HL-60 (cell line): ENCODE measurements at regions not wholly inside any gene's neighbourhood (a gene's known extent, or its start where the extent isn't known, plus 50 kb on each side); places are given as distances from the start of the nearest gene placed in this dataset.

Experiments
- DNase-seq, 2 experiments: peaks; one replicate each; pipeline ENCODE4 v3.0.0-alpha.2; 2010 to 2020; ENCODE audit warnings: low read depth in 1 of 2, low spot score in 1 of 2
- H3K27ac ChIP-seq: fragments of 250-450 bp; sonication (Bioruptor Pico); replicated peaks from 2 replicates; pipeline ENCODE4 v1.5.1; 2020; ENCODE audit warnings: mild to moderate bottlenecking, moderate library complexity
- H3K27me3 ChIP-seq: fragments of 250-450 bp; sonication (Bioruptor Pico); 2 replicates; pipeline ENCODE4 v1.5.1; 2021; ENCODE audit warnings: mild to moderate bottlenecking, moderate library complexity; ENCODE audit not compliant: insufficient read depth, poor library complexity, severe bottlenecking
- H3K4me3 ChIP-seq: replicated peaks from 2 replicates; pipeline ENCODE4 v1.5.1; 2011; ENCODE audit warnings: mild to moderate bottlenecking, control low read depth, low read length; ENCODE audit not compliant: insufficient read depth
- CTCF ChIP-seq: IDR thresholded peaks from one replicate; pipeline ENCODE4 v1.5.1; 2011; ENCODE audit warnings: low read length, control low read depth, inconsistent platforms; ENCODE audit not compliant: insufficient read depth
- GABPA ChIP-seq: IDR thresholded peaks from 2 replicates; pipeline ENCODE4 v1.6.1; 2012; ENCODE audit warnings: low read depth
- POLR2AphosphoS5 ChIP-seq: IDR thresholded peaks from 2 replicates; pipeline ENCODE4 v1.6.1; 2012; ENCODE audit warnings: low read depth
- SPI1 ChIP-seq: IDR thresholded peaks from 2 replicates; pipeline ENCODE4 v1.6.1; 2012; ENCODE audit warnings: low read depth, mild to moderate bottlenecking, borderline replicate concordance
- TF ChIP-seq, protein P1 (sequence below): IDR thresholded peaks from 2 replicates; pipeline ENCODE4 v1.6.1; 2012; ENCODE audit warnings: low read depth; ENCODE audit not compliant: insufficient replicate concordance

- TF ChIP-seq GABPA (no peak), CTCF (no peak), POLR2AphosphoS5 (no peak), SPI1 (no peak)
- TF ChIP-seq, protein P1, sequence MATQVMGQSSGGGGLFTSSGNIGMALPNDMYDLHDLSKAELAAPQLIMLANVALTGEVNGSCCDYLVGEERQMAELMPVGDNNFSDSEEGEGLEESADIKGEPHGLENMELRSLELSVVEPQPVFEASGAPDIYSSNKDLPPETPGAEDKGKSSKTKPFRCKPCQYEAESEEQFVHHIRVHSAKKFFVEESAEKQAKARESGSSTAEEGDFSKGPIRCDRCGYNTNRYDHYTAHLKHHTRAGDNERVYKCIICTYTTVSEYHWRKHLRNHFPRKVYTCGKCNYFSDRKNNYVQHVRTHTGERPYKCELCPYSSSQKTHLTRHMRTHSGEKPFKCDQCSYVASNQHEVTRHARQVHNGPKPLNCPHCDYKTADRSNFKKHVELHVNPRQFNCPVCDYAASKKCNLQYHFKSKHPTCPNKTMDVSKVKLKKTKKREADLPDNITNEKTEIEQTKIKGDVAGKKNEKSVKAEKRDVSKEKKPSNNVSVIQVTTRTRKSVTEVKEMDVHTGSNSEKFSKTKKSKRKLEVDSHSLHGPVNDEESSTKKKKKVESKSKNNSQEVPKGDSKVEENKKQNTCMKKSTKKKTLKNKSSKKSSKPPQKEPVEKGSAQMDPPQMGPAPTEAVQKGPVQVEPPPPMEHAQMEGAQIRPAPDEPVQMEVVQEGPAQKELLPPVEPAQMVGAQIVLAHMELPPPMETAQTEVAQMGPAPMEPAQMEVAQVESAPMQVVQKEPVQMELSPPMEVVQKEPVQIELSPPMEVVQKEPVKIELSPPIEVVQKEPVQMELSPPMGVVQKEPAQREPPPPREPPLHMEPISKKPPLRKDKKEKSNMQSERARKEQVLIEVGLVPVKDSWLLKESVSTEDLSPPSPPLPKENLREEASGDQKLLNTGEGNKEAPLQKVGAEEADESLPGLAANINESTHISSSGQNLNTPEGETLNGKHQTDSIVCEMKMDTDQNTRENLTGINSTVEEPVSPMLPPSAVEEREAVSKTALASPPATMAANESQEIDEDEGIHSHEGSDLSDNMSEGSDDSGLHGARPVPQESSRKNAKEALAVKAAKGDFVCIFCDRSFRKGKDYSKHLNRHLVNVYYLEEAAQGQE, result no peak
- Histone ChIP-seq H3K27me3 (peaks cover 8% of the 10 kb centered on the region), H3K27ac (no peak overlapping the region), H3K4me3 (no peak overlapping the region)
- DNase-seq, result no peak
These were observed 112.7 kb downstream of the OLFM4 start for GRCh38 chr13:53141336-53141735.

DNA sequence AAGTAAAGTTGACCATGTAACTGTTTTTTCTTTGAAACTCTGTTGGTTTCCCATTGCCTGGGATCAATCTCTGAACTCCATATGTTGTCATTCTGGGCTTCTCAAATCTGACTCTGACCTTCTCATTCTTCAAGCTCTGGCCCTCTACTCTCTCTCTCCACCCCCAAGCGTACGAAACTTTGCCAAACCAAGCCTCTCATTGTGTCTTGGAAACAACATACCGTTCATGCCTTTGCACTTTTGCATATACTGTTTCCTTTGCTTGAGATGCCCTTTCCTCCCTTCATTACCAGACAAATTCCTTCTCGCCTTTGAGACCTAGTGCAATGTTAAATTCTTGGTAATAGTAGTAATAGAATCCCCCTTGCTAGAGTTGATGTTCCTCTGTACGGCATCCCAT, 113.7 kb downstream of the OLFM4 start:
- TF ChIP-seq SPI1 (no peak), GABPA (no peak), POLR2AphosphoS5 (no peak), CTCF (no peak)
- TF ChIP-seq, protein P1, result no peak
- Histone ChIP-seq H3K27me3 (peaks cover 8% of the 10 kb centered on the region), H3K27ac (no peak overlapping the region), H3K4me3 (no peak overlapping the region)
- no peak for DNase-seq

DNA sequence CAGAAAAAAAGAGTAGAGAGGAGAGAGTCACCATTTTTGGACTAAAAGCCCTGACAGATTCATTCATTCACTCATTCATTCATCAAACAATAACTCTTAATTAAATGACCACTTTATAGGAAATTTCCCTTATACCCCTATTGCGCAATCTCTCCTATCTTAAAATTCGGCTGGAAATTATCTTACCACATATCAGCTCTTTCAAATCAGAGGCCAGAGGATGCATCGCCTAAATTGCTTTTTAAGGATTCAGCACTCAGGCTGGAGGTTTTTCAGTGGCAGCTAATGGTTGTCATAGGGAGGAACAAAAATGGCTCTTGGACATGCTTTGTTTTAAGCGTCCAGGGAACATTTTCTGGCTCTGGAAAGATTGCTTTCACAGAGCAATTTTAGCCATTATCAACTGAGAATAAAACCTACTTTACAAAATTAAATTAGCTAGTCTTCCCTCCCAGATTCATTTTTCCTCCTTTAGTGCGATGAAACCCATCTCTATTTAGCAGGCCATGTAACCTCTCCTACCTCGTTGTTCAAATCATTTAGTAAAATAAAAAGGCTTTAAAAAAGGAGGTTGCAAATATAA, 115.2 kb downstream of the OLFM4 start:
- TF ChIP-seq GABPA (no peak), SPI1 (no peak), CTCF (no peak), POLR2AphosphoS5 (no peak)
- TF ChIP-seq, protein P1, result no peak

More for the DNA sequence above, 115.2 kb downstream of the OLFM4 start:
- DNase-seq, result no peak
- peaks cover 8% of the 10 kb centered on the region for H3K27me3 ChIP-seq
- no peak overlapping the region for H3K27ac ChIP-seq
- H3K4me3 ChIP-seq, result no peak overlapping the region
